Islet precursor cell (in vitro differentiated cells): ENCODE measurements at regions not wholly inside any gene's neighbourhood (a gene's known extent, or its start where the extent isn't known, plus 50 kb on each side); places are given as distances from the start of the nearest gene placed in this dataset.
"Not testable (repeated sequence)": the region's sequence is repeated elsewhere in the genome, so short reads cannot be mapped to it uniquely, and the experiment has no call there.

Experiments
- DNase-seq: peaks from one replicate; pipeline ENCODE4 v3.0.0-alpha.2; 2018

DNA sequence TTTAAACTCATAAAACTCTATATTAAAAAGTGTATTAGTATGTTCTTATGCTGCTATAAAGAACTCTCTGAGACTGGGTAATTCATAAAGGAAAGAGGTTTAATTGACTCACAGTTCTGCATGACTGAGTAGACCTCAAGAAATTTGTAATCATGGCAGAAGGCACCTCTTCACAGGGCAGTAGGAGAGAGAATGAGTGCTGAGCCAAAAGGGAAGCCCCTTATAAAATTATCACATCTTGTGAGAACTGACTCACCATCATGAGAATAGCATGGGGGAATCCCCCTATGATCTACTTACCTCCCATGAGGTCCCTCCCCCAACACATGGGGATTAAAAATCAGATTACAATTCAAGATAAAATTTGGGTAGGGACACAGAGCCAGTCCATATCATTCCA is 463.2 kb downstream of the KLHL13 start:
- no peak for DNase-seq

DNA sequence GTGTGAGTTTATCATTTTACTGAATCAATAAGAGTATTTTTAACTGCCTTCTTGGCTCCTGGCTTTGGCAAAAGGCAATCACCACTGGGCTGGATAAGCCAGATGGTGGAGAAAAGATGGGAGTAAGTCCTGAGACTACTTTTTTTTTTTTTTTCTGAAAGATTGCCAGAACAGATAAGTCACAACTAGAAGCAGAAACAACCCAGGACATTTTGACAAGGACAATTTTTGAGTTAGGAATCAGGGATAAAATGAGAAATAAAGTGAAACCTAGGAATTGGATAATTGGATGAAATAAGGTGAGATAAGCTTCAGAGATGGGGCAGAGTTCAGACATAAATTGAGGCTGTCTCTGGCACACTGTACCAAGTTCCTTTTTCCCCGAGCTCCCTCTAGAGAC is 471.0 kb downstream of the KLHL13 start:
- DNase-seq: no peak

DNA sequence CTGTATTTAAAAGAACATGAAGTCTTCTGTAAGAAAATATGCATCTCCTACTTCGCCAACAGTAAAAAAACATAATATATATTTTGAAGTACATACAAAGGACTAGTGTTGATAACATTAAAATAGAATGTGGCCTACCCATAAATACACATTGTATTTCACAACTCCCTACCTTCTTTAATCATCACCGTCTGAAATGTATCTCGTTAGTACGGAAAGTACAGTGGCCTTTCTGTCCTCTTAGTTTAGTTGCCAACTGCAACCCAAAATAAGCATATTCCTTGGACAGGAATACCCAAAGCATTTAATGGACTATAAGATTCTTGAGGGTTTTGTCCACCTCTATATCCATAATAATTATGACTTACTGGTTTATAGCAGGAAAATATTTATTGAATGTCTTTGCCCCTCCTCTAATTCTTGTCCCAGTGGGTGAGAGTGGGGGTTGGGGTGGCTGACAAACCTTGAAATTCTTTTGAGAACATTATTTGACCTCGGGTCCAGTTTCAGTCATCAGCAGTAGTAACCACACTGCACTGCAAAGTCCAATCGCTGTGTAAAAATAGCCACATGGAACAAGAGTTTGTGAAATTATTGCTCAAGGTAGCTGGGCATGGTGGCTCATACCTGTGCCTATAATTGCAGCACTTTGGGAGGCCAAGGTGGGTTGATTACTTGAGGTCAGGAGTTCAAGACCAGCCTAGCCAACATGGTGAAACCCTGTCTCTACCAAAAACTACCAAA is 474.5 kb downstream of the KLHL13 start:
- no peak for DNase-seq

DNA sequence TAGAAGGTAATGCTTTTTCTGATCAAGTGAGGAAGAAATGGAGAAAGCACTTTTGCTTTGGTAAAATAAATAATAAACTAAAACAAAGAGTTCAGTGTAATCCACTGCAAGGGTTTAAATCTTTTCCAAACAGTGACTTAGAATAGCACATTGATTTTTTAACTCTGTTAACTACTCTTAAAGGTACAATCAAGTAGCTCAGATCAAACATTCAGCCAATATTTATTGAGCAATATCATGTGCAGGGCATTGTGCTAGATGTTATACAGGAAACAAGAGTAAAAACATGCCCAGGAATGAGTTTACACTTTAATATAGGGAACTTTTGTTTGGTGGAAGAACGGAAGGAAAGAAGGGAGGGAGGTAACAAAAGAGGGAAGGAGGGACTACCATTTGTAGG is 479.8 kb downstream of the KLHL13 start:
- no peak for DNase-seq

DNA sequence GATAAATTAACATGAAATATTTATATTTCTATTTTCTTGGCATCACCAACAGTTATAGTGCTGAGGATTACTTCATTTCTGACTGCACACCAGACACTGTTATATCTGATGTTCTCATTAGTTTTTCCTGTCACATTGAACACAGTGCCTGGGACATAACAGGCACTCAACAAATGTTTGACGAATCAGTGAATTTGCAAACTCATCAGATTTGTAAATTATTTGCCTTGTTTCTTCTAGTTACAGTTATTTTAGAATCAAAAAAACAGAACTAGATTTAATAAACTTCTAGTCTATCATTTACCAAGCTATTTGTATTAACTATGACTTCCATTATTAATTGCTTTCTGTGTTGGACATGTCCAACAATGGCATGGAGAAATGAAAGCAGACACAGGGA is 483.3 kb downstream of the KLHL13 start:
- DNase-seq: no peak

DNA sequence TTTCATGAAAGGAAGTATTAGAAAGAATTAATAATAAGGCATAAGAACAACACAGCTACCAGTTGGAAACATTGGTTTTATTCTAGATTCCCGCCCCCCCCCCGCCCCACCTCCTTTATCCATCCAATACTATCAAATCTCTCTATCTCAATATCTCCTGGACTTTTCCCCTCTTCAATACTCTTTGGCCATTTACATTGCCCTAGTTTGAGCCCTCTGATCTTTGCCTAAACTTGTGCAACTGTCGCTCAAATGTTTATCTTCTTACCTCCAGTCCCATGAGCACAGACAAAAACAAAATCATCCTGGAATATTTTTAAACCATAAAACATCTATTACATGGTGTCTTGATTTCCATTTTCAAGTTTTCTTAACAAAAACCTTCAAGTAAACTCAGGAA is 488.2 kb downstream of the KLHL13 start:
- no peak for DNase-seq

DNA sequence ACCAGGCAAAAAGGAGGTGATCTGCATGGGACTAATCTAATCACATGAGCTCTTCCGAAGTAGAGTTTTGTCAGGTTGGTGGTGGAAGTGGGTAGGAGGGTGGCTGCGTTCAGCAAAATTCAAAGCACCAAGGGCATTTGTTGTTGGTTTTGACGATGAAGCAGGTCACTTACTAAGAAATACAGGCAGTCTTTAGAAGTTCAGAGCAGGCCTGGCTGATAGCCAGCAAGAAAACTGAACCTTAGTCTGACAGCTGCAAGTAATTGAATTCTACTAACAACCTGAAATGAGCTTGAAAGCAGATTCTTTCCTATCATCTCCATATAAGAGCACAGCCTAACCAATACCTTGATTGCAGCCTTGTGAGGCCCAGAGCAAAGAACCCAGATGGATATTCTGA is 505.8 kb downstream of the KLHL13 start:
- no peak for DNase-seq

DNA sequence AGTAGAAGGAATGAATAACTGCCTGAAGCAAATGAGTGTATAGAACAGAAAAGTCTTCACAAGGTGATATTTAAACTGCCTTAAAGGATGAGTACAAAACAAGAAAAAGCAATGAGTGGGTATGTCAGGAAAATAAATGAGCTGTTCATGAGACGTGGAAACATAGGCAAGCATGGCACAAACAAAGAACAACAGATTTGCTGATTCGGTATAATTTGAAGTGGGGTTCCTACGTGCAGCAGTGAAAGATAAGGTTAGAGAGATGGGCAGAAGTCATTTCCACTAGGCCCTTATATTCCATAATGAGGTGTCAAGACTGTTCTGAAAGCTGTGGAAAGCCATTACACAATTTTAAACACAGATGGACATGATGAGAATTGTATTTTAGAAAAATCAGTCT is 506.6 kb downstream of the KLHL13 start:
- no peak for DNase-seq

DNA sequence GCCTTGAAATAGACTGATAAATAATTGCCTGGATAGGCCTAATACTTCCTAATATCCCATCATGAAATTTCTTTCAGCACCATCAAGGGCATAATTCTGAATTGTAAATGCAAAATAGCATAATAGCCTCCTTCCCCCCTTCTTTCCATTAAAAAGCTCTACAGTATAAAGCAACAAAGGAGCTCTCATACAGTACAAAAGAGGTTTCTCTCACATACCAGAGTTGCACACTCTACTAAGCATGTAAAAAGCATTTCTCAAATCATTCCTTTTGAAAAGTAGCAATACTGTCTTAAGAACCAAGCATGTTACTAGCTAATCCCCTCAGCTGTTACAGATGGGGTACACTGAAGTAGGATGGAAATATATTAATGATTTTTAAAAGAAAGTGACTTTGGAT is 509.0 kb downstream of the KLHL13 start:
- no peak for DNase-seq

DNA sequence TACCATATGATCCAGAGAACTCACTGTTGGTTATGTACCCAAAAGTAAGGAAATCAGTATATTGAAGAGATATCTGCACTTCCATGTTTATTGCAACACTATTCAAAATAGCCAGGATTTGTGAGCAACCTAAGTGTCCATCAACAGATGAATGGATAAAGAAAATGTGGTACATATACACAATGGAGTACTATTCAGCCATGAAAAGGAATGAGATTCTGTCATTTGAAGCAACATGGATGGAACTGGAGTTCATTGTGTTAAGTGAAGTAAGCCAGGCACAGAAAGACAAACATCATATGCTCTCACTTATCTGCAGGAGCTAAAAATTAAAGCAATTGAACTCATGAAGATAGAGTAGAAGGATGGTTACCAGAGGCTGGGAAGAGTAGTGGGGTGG is 510.5 kb downstream of the KLHL13 start:
- not testable (repeated sequence) for DNase-seq

DNA sequence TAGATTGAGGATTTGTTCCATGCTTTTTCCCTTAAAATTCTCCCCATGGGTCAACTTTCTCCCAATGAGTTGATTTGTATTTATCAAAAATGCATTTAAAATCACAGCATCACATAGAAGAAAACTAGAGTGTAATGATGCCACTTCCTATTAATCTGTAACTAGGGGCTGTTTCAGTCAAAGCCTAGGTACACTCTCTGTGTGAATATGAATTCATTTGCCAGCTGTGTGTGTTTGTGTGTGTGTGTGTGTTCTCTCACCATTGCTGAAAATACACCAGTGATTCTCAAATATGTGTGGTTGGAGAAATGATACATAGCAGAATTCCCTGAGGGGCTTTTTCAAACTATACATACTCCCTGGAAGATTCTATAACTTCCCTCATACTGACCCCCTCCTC is 546.5 kb downstream of the KLHL13 start:
- no peak for DNase-seq

DNA sequence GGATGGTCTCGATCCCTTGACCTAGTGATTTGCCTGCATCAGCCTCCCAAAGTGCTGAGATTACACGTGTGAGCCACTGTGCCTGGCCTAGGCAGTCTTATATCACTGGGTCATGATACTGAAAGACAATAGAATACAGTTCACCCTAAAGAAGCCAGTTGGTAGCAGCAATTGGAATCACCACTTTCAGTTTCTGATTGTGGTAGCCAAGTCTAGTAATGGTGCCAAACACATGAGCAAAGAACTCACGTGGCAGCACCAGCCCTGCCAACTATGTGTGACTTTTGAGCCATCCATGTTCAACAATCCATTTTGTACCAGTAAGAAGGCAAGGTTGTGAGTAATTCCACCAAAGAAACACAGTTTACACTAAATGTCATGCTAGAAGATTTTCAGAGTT is 548.4 kb downstream of the KLHL13 start:
- no peak for DNase-seq

DNA sequence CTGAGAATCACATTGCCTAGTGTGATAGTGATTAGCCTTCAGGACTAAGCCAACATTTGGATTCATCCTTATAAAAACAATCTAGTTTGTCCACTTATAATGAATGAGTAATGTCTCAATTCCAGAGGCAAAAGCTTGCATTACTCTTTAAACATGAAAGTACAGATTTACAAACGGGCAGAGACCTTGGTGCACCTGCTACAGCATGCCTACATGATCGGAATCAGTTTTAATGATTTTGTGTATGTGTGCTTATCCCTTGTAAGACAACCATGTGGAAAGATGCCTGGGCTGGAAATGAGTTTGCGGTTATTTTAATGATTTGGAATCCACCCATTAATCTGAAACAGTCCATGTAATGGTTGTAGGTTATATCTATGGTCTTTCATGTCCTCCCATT is 572.7 kb downstream of the KLHL13 start:
- no peak for DNase-seq

DNA sequence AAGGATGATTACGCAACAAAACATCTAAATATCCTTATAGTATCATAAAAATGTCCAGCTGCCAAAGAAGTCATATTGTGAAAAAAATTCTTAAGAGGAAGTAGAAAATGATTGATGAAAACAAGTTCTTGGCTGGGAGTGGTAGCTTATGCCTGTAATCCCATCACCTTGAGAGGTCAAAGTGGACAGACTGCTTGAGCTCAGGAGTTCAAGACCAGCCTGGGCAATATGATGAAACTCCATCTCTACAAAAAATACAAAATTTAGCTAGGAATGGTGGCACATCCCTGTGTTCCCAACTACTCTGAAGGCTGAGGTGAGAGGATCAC is 577.6 kb downstream of the KLHL13 start:
- DNase-seq: no peak

DNA sequence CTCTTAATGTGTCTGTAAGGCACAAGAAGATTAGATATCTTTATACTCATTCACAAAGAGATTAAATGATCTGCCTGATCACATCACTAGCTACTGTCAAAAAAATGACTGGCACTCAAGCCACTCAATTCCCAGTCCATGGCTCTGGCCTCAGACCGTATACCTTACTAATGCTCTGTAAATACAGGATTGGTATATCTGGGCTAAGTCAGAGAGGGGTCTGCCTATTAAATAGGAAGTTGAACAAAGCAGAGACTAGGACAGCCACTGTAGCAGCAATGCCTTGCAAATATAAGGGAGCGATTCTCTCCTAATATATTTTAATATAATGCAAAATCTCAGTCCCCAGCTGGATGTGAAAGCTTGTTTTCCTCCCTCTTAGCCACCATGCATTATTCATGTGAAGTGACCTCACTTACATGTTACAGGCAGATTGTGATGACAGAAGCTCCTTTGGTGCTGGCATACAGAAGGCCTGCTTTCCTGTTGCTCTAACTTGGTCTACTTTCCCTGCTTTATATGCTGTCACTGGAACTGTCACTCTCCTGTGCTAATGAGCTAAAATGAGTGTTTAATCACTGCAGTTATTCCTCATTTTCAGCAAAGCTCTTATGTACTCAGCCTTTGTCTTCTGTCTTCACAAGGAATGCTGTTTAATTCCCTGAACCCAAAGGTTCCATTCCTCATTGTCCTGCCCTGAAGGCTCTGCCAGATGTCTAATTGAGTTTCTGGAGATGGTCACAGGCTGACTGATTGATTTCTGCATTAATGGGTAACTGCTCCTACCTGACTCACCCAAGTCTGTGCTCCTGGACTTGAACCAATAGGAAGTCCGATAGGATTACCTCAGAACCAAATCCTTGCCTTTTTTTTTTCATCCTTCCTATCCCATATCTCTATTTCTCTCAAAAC is 578.2 kb downstream of the KLHL13 start:
- peak; percentile 40 for DNase-seq

DNA sequence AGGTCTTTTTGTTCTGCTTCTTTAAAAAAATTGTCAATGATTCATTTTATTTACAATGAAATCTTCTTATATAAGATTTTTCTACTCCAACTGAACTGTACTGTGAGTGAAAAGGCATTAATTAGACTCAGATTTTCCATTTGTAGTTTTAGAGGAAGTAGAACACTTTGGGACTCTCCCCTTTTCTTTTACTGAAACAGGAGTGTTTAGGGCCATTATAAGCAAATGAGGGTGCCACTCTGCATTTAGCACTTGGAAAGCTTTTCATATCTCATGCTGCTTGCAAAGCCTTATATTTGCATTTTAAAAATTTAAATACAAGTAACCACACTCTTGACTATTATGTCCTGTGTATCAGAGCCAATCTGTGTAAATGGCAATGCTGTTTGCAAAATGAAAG is 584.3 kb downstream of the KLHL13 start:
- no peak for DNase-seq

DNA sequence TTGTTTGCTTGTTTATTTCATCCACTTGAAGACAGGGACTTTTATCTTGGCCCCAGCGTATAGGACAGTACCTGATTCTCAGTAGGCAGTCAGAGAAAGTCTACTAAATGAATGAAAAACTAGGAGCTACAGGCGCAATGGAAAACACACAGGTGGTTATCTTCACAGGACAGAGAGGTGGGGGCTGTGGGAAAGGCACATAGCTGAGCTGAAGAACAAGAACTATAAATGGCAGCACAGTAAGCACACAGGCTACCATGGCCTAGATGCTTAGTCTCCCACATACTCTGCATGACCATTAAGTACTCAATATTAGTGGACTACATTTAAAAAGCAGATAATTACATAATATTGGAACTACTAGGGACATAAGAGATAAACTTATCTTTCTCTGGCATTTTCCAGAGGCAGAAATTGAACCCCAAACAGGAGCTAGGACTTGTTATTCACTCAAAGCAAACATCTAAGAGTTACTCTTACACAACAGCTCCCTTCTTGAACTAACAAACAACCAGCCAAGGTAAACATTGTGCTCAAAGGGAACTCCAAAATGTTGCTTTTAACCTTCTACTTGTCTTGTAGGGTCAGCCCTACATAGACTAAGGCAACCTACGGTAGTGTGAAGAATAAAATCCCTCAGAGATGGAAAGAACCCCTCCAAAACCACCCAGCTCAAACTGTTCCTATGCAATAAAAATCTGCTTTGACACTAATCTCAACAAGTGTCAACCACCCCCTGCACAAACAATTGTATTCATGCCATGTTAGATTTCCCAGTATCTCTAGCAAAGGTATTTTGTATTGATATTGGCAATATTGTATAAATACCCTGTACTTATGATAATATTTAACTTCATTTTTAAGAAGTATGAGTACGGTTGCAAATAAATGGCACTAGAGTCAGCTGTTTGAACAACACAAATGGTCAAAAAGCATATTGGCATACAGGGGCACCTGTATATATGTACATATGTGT is 593.6 kb downstream of the KLHL13 start:
- no peak for DNase-seq

DNA sequence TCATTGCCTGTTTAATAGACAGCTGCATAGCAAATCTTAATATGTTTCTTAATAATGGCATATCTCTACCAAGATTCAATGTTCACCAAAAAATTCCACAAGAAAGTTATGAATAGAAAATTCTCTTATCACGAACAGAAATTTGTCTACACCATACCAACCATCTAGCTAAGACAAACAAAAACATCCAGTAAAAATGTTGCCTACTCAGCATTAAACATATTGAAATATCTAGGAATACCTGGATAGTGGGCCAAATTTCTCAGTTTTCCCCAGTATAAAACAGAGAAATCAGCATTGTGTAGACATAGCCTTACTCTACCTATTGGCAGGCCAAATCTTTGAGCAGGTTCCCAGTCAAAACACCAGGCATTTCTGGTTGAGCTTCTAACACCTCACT is 598.6 kb downstream of the KLHL13 start:
- DNase-seq: no peak

DNA sequence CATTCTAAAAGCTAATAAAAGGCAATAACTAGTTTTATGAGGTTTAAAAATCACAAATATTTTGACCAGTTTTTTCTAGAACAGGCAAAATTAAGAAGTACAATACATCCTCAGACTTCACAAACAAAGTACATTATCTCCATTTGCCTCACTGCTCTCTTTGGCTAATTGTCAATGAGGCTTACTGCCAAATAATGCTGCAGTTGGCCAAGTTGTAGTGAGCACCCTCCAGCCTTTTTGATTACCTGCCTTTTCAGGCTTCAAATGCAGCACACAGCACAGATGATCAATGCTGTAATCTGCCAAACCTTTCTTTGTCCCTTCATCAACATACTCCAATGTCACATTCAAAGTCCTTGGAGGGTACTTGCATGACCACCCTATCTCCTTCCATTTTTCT is 605.2 kb downstream of the KLHL13 start:
- no peak for DNase-seq

DNA sequence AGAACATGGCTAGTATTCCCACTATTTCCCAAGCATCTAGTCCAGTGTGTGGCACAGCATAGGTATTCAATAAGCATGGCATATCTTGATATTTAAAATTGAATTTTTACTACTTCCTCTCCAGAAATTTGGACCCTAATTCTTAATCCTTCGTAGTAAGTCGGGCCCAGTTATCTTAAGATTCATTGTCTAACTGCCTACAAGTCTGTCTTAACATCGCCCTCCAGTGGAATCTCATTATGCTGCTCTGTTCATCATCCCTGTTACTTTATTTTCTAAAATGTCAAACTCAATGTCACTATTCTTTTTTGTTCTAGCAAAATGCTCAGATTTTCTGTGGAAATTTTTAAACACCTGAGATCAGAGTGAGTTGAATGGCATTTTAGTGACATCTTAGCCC is 606.2 kb downstream of the KLHL13 start:
- no peak for DNase-seq

DNA sequence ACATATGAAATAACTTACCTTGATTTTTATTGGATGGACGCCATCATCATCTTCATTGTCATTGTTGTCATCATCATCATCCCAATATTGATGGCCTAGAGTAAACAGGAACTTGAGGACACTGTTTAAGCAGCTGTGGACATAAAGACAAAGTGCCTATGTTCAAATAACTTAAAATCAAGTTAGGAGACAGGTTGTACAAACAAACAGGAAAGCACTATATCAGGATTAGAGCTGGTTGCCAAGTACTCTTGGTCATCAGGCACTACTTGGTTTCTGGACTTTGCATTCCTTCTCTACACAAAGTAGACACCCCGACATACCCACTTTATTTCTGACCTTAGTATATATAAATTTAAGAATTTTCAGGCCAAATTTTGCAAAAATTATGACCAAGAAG is 608.6 kb downstream of the KLHL13 start:
- DNase-seq: no peak

DNA sequence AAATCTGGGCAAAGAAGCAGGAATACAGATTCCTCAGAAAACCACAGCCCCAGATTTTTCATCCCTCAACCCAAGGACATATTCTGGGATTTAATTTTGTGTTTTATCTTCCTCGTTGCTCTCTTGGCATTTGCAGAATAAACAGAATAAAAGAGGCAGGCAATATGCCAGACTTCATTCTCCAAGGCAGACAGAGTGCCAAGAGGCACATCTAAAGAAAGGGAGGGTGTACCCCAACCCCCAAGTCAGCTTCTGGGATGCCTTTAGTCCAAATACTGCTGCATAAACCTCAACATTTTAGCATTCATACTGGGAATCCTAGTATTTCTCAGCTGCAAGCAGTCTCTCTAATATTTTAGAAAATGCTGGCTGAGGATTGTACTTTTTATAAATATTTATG is 629.2 kb downstream of the KLHL13 start:
- no peak for DNase-seq

DNA sequence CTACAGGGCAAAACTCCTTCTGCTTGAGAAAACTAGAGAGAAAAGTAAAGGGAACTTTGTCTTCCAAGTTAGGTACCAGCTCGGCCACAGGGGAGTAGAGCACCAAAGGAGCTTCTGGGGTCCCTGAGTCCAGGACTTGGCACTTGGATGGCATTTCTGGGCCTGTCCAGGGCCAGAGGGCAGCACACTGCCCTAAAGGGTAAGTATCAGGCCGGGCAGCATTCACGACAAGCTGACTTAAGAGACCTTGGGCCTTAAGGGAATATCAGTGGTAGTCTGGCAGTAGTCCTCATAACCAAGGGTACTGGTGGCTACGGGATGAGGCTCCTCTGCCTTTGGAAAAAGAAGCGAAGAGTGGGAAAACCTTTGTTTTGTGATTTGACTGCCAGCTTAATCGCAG is 632.7 kb downstream of the KLHL13 start:
- DNase-seq: no peak
